GF-D8 (cell line): ENCODE measurements at regions not wholly inside any gene's neighbourhood (a gene's known extent, or its start where the extent isn't known, plus 50 kb on each side); places are given as distances from the start of the nearest gene placed in this dataset.
"Not testable (repeated sequence)": the region's sequence is repeated elsewhere in the genome, so short reads cannot be mapped to it uniquely, and the experiment has no call there.

ENCODE experiments used
- DNase-seq: peaks from one replicate; lab custom pipeline; 2025; lab: John Stamatoyannopoulos, UW

- no peak for DNase-seq
Observed at GRCh38 chr5:9852671-9853070, 222.5 kb upstream of the TAS2R1 start.

- DNase-seq: no peak
Observed at GRCh38 chr5:9851458-9851857, 221.3 kb upstream of the TAS2R1 start.

- no peak for DNase-seq
Observed at GRCh38 chr5:9850456-9850855, 220.3 kb upstream of the TAS2R1 start.

GRCh38 chr5:9847631-9848030, 217.5 kb upstream of the TAS2R1 start:
- DNase-seq: no peak

GRCh38 chr5:9845185-9845584, 215.0 kb upstream of the TAS2R1 start:
- DNase-seq: no peak

GRCh38 chr5:9841516-9842170, 211.5 kb upstream of the TAS2R1 start:
- DNase-seq: no peak

GRCh38 chr5:9838916-9839315, 208.8 kb upstream of the TAS2R1 start:
- DNase-seq: no peak

- DNase-seq: no peak
Observed at GRCh38 chr5:9834871-9835770, 205.0 kb upstream of the TAS2R1 start.

GRCh38 chr5:9833871-9834270, 203.7 kb upstream of the TAS2R1 start:
- DNase-seq: no peak

GRCh38 chr5:9832921-9833320, 202.8 kb upstream of the TAS2R1 start:
- no peak for DNase-seq

GRCh38 chr5:9831823-9832222, 201.7 kb upstream of the TAS2R1 start:
- DNase-seq: no peak

GRCh38 chr5:9830184-9830583, 200.0 kb upstream of the TAS2R1 start:
- no peak for DNase-seq

- DNase-seq: no peak
Observed at GRCh38 chr5:9829621-9830020, 199.5 kb upstream of the TAS2R1 start.

- DNase-seq: no peak
Observed at GRCh38 chr5:9820691-9821449, 190.7 kb upstream of the TAS2R1 start.

- DNase-seq: no peak
Observed at GRCh38 chr5:9818340-9818845, 188.2 kb upstream of the TAS2R1 start.

GRCh38 chr5:9817819-9818218, 187.7 kb upstream of the TAS2R1 start:
- no peak for DNase-seq

GRCh38 chr5:9815051-9815450, 184.9 kb upstream of the TAS2R1 start:
- DNase-seq: no peak

- DNase-seq: no peak
Observed at GRCh38 chr5:9813305-9813704, 183.2 kb upstream of the TAS2R1 start.

- DNase-seq: not testable (repeated sequence)
Observed at GRCh38 chr5:9807366-9807765, 177.2 kb upstream of the TAS2R1 start.

- no peak for DNase-seq
Observed at GRCh38 chr5:9801908-9802307, 171.8 kb upstream of the TAS2R1 start.

GRCh38 chr5:9799606-9800005, 169.5 kb upstream of the TAS2R1 start:
- no peak for DNase-seq

GRCh38 chr5:9790276-9790675, 160.1 kb upstream of the TAS2R1 start:
- no peak for DNase-seq

- DNase-seq: no peak
Observed at GRCh38 chr5:9789777-9790176, 159.6 kb upstream of the TAS2R1 start.
